ENCODE measurements at regions not wholly inside any gene's neighbourhood (a gene's known extent, or its start where the extent isn't known, plus 50 kb on each side); places are given as distances from the start of the nearest gene placed in this dataset.

DNA sequence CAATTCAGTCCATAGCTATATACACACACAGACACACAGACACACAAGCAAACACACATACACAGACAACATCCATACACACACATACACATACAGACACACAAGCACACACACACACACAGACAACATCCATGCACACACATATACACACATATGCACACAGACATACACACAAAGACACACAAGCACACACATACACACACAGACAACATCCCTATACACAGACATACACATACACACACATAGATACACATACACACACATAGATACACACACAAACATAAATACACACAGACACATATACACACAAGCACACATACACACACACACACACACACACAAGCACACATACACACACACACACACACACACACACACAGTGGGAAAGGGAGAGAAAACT is 254.8 kb downstream of the VRK1 start:
- Histone ChIP-seq H3K4me3 (replicated peaks in 1 of 3) (no peak overlapping the region), H3K27ac (no peak overlapping the region), H3K4me1 (no peaks in the 10 kb centered on the region), H3K27me3 (no peaks in the 10 kb centered on the region), H3K36me3 (no peaks in the 10 kb centered on the region), H3K9me3 (no peaks in the 10 kb centered on the region)
- no peak for DNase-seq
- intact Hi-C loops (cut with DNase I), result no loop called here
- TF ChIP-seq POLR2A (IDR thresholded peaks at IDR 0.05) (no peak), CTCF (IDR thresholded peaks at IDR 0.05) (no peak)

GRCh38 chr14:97053941-97054340 is 256.8 kb downstream of the VRK1 start:
- Histone ChIP-seq H3K27me3 (no peaks in the 10 kb centered on the region), H3K4me1 (no peaks in the 10 kb centered on the region), H3K27ac (no peak overlapping the region), H3K4me3 (replicated peaks in 1 of 3) (no peak overlapping the region), H3K36me3 (no peaks in the 10 kb centered on the region), H3K9me3 (no peaks in the 10 kb centered on the region)
- 84 to 91% methylated on average over 9 of the region's 9 CpGs for WGBS, 2 donors
- DNase-seq, result no peak
- intact Hi-C loops (cut with DNase I), result no loop called here
- no peak for TF ChIP-seq POLR2A (IDR thresholded peaks at IDR 0.05)
- no peak for TF ChIP-seq CTCF (IDR thresholded peaks at IDR 0.05)

- TF ChIP-seq CTCF (IDR thresholded peaks at IDR 0.05), result no peak
- no peak for TF ChIP-seq POLR2A (IDR thresholded peaks at IDR 0.05)
- no peaks in the 10 kb centered on the region for H3K4me1 ChIP-seq
- H3K27me3 ChIP-seq, result no peaks in the 10 kb centered on the region
- no peak for DNase-seq
- intact Hi-C loops (cut with DNase I), result no loop called here
- 64 to 69% methylated on average over 9 of the region's 9 CpGs for WGBS, 2 donors
- no peaks in the 10 kb centered on the region for H3K36me3 ChIP-seq
- no peaks in the 10 kb centered on the region for H3K9me3 ChIP-seq
- H3K27ac ChIP-seq, result no peak overlapping the region
- no peak overlapping the region for H3K4me3 ChIP-seq (replicated peaks in 1 of 3)
Observed at GRCh38 chr14:97055355-97055754, 258.2 kb downstream of the VRK1 start.

DNA sequence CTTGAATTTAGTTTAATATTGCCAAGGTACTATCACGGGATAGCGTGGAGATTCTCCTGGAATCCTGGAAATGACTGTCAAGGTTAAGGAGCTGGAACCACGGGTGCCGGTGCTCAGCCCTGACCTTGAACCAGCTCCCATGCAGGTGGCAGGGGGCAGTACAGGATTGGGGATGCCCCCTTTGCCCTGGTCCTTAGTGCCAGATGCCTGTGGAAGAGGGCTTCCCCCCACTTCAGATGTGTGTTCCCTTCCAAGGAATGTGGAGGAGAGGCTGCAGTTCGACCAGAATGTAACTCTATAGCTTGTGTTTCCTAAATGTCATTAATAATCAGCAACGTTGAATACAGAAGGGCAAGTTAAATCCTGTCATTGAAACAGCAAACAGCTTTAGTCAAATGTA is 258.9 kb downstream of the VRK1 start:
- Histone ChIP-seq H3K4me3 (replicated peaks in 1 of 3) (no peak overlapping the region), H3K36me3 (no peaks in the 10 kb centered on the region), H3K4me1 (no peaks in the 10 kb centered on the region), H3K27me3 (no peaks in the 10 kb centered on the region), H3K27ac (no peak overlapping the region), H3K9me3 (no peaks in the 10 kb centered on the region)
- 29 to 39% methylated on average over 6 of the region's 6 CpGs for WGBS, 2 donors
- peak in 1 of 2 donors; percentile 8 for DNase-seq
- intact Hi-C loops (cut with DNase I), result no loop called here
- TF ChIP-seq CTCF (IDR thresholded peaks at IDR 0.05), result no peak
- no peak for TF ChIP-seq POLR2A (IDR thresholded peaks at IDR 0.05)

DNA sequence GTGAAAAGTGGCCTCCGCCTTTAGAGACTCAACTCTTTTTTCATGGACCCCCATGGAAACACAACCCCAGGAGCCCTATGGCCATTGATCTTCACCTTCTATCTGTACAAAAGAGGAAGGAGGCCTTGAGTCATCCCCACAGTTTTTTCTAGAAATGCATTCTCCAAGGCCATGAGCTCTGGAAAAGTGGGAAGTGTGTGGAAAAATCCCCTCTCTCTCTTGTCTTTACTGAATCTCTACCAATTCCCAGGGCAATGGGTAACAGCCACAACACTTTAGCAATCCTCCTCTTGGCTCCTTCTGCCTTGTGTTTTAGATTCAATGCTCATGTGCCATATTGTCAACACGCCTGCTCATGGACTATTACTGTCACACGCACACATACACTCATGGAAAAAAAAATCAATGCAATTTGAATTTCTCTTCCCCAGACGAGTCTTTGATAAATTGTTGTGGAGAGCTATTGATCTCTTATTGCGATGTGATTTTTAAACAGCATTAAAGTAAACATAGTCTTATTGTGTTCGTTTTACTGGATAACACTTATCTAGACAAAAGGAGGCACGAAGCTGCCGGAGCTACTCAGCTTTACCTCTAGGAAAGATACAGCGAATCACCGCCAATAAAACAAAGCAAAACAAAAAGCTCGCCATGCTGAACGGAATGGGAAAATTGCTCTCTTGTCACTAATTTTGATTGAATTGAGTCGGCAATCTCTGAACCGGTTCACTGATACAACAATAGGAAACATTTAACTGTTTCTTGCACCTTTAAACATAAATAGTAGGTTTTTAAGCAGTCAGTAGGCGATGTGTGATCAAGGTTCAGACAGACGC is 260.3 kb downstream of the VRK1 start:
- no peak for TF ChIP-seq POLR2A (IDR thresholded peaks at IDR 0.05)
- TF ChIP-seq CTCF (IDR thresholded peaks at IDR 0.05), result no peak
- no peak overlapping the region for H3K4me3 ChIP-seq (replicated peaks in 1 of 3)
- WGBS, 2 donors, result 76 to 78% methylated on average over 16 of the region's 16 CpGs
- no peaks in the 10 kb centered on the region for H3K36me3 ChIP-seq
- no peaks in the 10 kb centered on the region for H3K27me3 ChIP-seq
- no peak for DNase-seq
- no peaks in the 10 kb centered on the region for H3K9me3 ChIP-seq
- H3K27ac ChIP-seq, result no peak overlapping the region
- H3K4me1 ChIP-seq, result no peaks in the 10 kb centered on the region
- intact Hi-C loops (cut with DNase I), result no loop called here
